Endothelial cell of umbilical vein (primary cell): ENCODE measurements at regions not wholly inside any gene's neighbourhood (a gene's known extent, or its start where the extent isn't known, plus 50 kb on each side); places are given as distances from the start of the nearest gene placed in this dataset.

Experiments
- EZH2 ChIP-seq: IDR thresholded peaks from 2 replicates; pipeline ENCODE4 v1.6.1; 2012; ENCODE audit warnings: borderline replicate concordance, low read depth, mild to moderate bottlenecking, moderate library complexity, low read length, inconsistent platforms; ENCODE audit not compliant: severe bottlenecking
- FOS ChIP-seq: IDR thresholded peaks from 2 replicates; pipeline ENCODE4 v1.6.1; 2011; ENCODE audit warnings: mild to moderate bottlenecking, low read length, moderate library complexity, borderline replicate concordance; ENCODE audit not compliant: insufficient read depth
- JUN ChIP-seq: IDR thresholded peaks from 2 replicates; pipeline ENCODE4 v1.6.1; 2011; ENCODE audit warnings: borderline replicate concordance, low read depth; ENCODE audit not compliant: insufficient read length, insufficient read depth
- MYC ChIP-seq: IDR thresholded peaks from one replicate; pipeline ENCODE4 v1.6.1; 2011; ENCODE audit warnings: mild to moderate bottlenecking, low read depth, low read length
- POLR2A ChIP-seq: IDR thresholded peaks from 2 replicates; pipeline ENCODE4 v1.6.1; 2012; ENCODE audit warnings: low read depth, mild to moderate bottlenecking, control low read depth, low read length
- POLR2AphosphoS5 ChIP-seq: IDR thresholded peaks from 2 replicates; pipeline ENCODE4 v1.6.1; 2012; ENCODE audit warnings: low read depth, mild to moderate bottlenecking, control low read depth, low read length, moderate library complexity; ENCODE audit not compliant: insufficient read depth
- TF ChIP-seq, protein P1 (sequence below), 2 donors: IDR thresholded peaks; 1 replicate in 1 of 2; 2 replicates in 1 of 2; pipeline ENCODE4 v1.5.1; 2011; ENCODE audit warnings: low read length in 2 of 2, mild to moderate bottlenecking in 2 of 2, moderate library complexity in 2 of 2, control low read depth in 1 of 2, inconsistent platforms in 1 of 2, low read depth in 1 of 2; ENCODE audit not compliant: insufficient read depth in 1 of 2; ENCODE audit errors: extremely low read depth in 1 of 2
- TF ChIP-seq, protein P2 (sequence below): IDR thresholded peaks from 2 replicates; pipeline ENCODE4 v1.6.1; 2011; ENCODE audit not compliant: insufficient read depth, insufficient read length

DNA sequence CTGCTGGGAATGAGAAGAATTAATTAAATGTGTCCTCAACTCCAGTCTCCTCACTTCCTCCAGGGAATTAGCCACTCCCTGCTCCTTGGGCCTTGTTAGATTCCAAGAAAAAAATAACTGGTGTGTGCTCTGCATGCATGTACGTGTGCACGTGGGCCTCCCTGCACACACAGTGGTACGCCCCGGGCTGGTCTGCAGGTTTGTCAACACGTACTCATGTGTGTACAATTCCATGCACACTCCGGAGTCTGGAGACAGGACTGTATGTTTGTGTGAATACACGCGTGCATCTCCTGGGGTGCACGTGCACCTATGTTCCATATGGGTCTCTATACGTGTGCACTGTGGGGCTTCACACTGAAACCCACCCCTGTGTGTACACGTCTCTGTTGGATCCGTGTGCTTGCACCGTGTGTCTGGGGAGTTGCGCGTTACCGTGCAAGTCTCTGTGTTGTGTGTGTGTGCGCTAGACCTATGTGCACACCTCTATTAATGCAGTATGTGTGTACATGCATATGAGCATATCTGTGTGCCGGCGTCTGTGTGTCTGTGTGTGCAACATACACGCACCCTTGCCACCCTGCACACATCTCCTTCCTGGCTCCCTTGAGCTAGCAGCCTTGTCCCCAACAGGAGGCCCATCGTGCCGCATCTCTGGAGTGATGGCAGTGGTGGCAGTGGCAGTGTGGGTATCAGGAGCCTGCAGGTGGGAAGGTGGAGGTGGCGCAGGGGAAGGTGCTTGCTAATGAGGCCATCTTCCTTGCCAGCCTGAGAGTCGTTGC lies 210.1 kb downstream of the TBC1D2B start:
- TF ChIP-seq, protein P1, sequence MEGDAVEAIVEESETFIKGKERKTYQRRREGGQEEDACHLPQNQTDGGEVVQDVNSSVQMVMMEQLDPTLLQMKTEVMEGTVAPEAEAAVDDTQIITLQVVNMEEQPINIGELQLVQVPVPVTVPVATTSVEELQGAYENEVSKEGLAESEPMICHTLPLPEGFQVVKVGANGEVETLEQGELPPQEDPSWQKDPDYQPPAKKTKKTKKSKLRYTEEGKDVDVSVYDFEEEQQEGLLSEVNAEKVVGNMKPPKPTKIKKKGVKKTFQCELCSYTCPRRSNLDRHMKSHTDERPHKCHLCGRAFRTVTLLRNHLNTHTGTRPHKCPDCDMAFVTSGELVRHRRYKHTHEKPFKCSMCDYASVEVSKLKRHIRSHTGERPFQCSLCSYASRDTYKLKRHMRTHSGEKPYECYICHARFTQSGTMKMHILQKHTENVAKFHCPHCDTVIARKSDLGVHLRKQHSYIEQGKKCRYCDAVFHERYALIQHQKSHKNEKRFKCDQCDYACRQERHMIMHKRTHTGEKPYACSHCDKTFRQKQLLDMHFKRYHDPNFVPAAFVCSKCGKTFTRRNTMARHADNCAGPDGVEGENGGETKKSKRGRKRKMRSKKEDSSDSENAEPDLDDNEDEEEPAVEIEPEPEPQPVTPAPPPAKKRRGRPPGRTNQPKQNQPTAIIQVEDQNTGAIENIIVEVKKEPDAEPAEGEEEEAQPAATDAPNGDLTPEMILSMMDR (IDR thresholded peaks at IDR 0.05; ENCODE audit: extremely low read depth in 1 of 2, insufficient read depth in 1 of 2, low read depth in 1 of 2, low read length in 2 of 2), result no peak
- TF ChIP-seq EZH2 (no peak), JUN (no peak), MYC (no peak), POLR2A (no peak), POLR2AphosphoS5 (no peak), FOS (no peak)
- TF ChIP-seq, protein P2, sequence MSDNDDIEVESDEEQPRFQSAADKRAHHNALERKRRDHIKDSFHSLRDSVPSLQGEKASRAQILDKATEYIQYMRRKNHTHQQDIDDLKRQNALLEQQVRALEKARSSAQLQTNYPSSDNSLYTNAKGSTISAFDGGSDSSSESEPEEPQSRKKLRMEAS, result no peak
